Endodermal cell (in vitro differentiated cells): ENCODE measurements at regions not wholly inside any gene's neighbourhood (a gene's known extent, or its start where the extent isn't known, plus 50 kb on each side); places are given as distances from the start of the nearest gene placed in this dataset.

Experiments used
- DNase-seq: peaks from one replicate; pipeline ENCODE4 v3.0.0-alpha.2; 2017
- H3K27ac ChIP-seq: 2 replicates; pipeline ENCODE4 v1.5.1; 2013; ENCODE audit warnings: mild to moderate bottlenecking, low read depth, low read length, moderate library complexity
- H3K27me3 ChIP-seq: 2 replicates; pipeline ENCODE4 v1.6.1; 2013; ENCODE audit warnings: mild to moderate bottlenecking, low read length, moderate library complexity; ENCODE audit not compliant: insufficient read depth, control insufficient read depth, poor library complexity, severe bottlenecking
- H3K36me3 ChIP-seq: 2 replicates; pipeline ENCODE4 v1.7.0; 2013; ENCODE audit warnings: mild to moderate bottlenecking, low read length, moderate library complexity; ENCODE audit not compliant: control insufficient read depth, insufficient read depth
- H3K4me1 ChIP-seq: one replicate; pipeline ENCODE4 v1.7.0; 2013; ENCODE audit warnings: low read length; ENCODE audit not compliant: control insufficient read depth, insufficient read depth
- H3K4me3 ChIP-seq: 2 replicates; pipeline ENCODE4 v1.5.1; 2013; ENCODE audit warnings: mild to moderate bottlenecking, low read length, moderate library complexity
- H3K9ac ChIP-seq: 2 replicates; pipeline ENCODE4 v1.6.1; 2013; ENCODE audit warnings: mild to moderate bottlenecking, low read length, moderate library complexity; ENCODE audit not compliant: poor library complexity, severe bottlenecking; ENCODE audit errors: extremely low read depth
- H3K9me3 ChIP-seq: 2 replicates; pipeline ENCODE4 v1.6.1; 2013; ENCODE audit warnings: mild to moderate bottlenecking, low read length, moderate library complexity; ENCODE audit not compliant: control insufficient read depth
- H3K27ac Mint-ChIP-seq: 2 replicates; pipeline ENCODE4 v1.8.0; 2020; ENCODE audit warnings: mixed read lengths
- H3K27me3 Mint-ChIP-seq: 2 replicates; pipeline ENCODE4 v1.8.0; 2021; ENCODE audit warnings: mild to moderate bottlenecking, mixed read lengths; ENCODE audit not compliant: insufficient read depth
- H3K36me3 Mint-ChIP-seq: 2 replicates; pipeline ENCODE4 v1.8.0; 2020; ENCODE audit warnings: low read depth, mixed read lengths
- H3K4me1 Mint-ChIP-seq: 2 replicates; pipeline ENCODE4 v1.8.0; 2020; ENCODE audit warnings: mixed read lengths
- H3K4me3 Mint-ChIP-seq: 2 replicates; pipeline ENCODE4 v1.8.0; 2020; ENCODE audit warnings: mild to moderate bottlenecking, moderate library complexity, mixed read lengths
- H3K9me3 Mint-ChIP-seq: 2 replicates; pipeline ENCODE4 v1.8.0; 2020; ENCODE audit warnings: mild to moderate bottlenecking, mixed read lengths
- WGBS, 2 experiments: methylation state at CpG; one replicate each; pipeline versions ENCODE4 v1.1.5 to v1.1.7; 2013; ENCODE audit warnings: missing lambda C conversion rate in 2 of 2, mixed read lengths in 1 of 2; ENCODE audit not compliant: insufficient coverage in 1 of 2, insufficient read length in 1 of 2; 5-methylcytosine and 5-hydroxymethylcytosine counted together
- TF ChIP-seq, protein P1 (sequence below): fragments of 200-600 bp; sonication (generic); conservative IDR thresholded peaks from 2 replicates; pipeline ENCODE4 v1.5.0; 2021; ENCODE audit warnings: antibody characterized with exemption, mild to moderate bottlenecking

DNA sequence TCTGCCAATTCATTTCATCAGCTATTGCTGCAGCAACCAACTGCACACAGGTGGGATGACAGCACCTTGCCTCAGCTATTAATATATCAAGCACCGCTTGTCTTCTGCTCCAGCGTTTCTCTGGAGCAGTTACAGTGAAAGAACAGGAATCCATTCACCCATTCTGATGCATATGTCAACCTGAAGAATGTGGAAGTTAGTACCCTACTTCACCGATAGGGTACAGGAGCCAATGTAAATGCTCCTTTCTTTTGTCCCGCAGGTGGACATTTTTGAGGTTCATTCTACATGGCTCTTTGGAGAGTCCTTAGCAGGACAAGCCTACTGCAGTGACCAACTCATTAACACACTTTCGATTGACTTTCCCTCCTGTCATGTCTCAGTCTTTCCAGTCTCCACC lies 104.4 kb upstream of the PRNP start:
- H3K27me3 Mint-ChIP-seq = peaks cover 19% of the 10 kb centered on the region
- TF ChIP-seq, protein P1, sequence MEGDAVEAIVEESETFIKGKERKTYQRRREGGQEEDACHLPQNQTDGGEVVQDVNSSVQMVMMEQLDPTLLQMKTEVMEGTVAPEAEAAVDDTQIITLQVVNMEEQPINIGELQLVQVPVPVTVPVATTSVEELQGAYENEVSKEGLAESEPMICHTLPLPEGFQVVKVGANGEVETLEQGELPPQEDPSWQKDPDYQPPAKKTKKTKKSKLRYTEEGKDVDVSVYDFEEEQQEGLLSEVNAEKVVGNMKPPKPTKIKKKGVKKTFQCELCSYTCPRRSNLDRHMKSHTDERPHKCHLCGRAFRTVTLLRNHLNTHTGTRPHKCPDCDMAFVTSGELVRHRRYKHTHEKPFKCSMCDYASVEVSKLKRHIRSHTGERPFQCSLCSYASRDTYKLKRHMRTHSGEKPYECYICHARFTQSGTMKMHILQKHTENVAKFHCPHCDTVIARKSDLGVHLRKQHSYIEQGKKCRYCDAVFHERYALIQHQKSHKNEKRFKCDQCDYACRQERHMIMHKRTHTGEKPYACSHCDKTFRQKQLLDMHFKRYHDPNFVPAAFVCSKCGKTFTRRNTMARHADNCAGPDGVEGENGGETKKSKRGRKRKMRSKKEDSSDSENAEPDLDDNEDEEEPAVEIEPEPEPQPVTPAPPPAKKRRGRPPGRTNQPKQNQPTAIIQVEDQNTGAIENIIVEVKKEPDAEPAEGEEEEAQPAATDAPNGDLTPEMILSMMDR = peak; percentile 60
- H3K9me3 Mint-ChIP-seq = no peaks in the 10 kb centered on the region
- H3K36me3 Mint-ChIP-seq = no peaks in the 10 kb centered on the region
- no peak overlapping the region for H3K27ac ChIP-seq
- WGBS, 2 experiments = 49 to 56% methylated on average over 3 to 5 of the region's 5 CpGs
- no peaks in the 10 kb centered on the region for H3K4me1 ChIP-seq
- no peaks in the 10 kb centered on the region for H3K4me1 Mint-ChIP-seq
- H3K36me3 ChIP-seq = no peaks in the 10 kb centered on the region
- no peak overlapping the region for H3K27ac Mint-ChIP-seq
- no peak overlapping the region for H3K9ac ChIP-seq
- no peaks in the 10 kb centered on the region for H3K27me3 ChIP-seq
- no peak overlapping the region for H3K4me3 Mint-ChIP-seq
- no peak for DNase-seq
- no peaks in the 10 kb centered on the region for H3K9me3 ChIP-seq
- H3K4me3 ChIP-seq = no peak overlapping the region

- Mint-ChIP-seq H3K4me3 (no peak overlapping the region), H3K27ac (no peak overlapping the region), H3K9me3 (no peaks in the 10 kb centered on the region), H3K36me3 (no peaks in the 10 kb centered on the region), H3K4me1 (no peaks in the 10 kb centered on the region), H3K27me3 (peaks cover 17% of the 10 kb centered on the region)
- no peaks in the 10 kb centered on the region for H3K9me3 ChIP-seq
- no peak overlapping the region for H3K27ac ChIP-seq
- no peak overlapping the region for H3K9ac ChIP-seq
- WGBS, 2 experiments = 90 to 100% methylated on average over 1 of the region's 1 CpG
- DNase-seq = no peak
- H3K36me3 ChIP-seq = no peaks in the 10 kb centered on the region
- H3K4me3 ChIP-seq = no peak overlapping the region
- no peaks in the 10 kb centered on the region for H3K27me3 ChIP-seq
- TF ChIP-seq, protein P1 = no peak
- no peaks in the 10 kb centered on the region for H3K4me1 ChIP-seq
Observed at GRCh38 chr20:4578375-4578774, 107.9 kb upstream of the PRNP start.

- H3K27ac Mint-ChIP-seq = no peak overlapping the region
- H3K4me3 Mint-ChIP-seq = no peak overlapping the region
- Histone ChIP-seq H3K4me3 (no peak overlapping the region), H3K27me3 (no peaks in the 10 kb centered on the region), H3K4me1 (no peaks in the 10 kb centered on the region), H3K9ac (no peak overlapping the region), H3K9me3 (no peaks in the 10 kb centered on the region), H3K27ac (no peak overlapping the region), H3K36me3 (no peaks in the 10 kb centered on the region)
- no peaks in the 10 kb centered on the region for H3K4me1 Mint-ChIP-seq
- H3K9me3 Mint-ChIP-seq = no peaks in the 10 kb centered on the region
- TF ChIP-seq, protein P1 = no peak
- no peak for DNase-seq
- WGBS, 2 experiments = 81 to 86% methylated on average over 2 to 3 of the region's 3 CpGs
- H3K27me3 Mint-ChIP-seq = no peaks in the 10 kb centered on the region
- H3K36me3 Mint-ChIP-seq = no peaks in the 10 kb centered on the region
Observed at GRCh38 chr20:4574356-4574690, 111.9 kb upstream of the PRNP start.
